ENCODE measurements at regions not wholly inside any gene's neighbourhood (a gene's known extent, or its start where the extent isn't known, plus 50 kb on each side); places are given as distances from the start of the nearest gene placed in this dataset.

DNA sequence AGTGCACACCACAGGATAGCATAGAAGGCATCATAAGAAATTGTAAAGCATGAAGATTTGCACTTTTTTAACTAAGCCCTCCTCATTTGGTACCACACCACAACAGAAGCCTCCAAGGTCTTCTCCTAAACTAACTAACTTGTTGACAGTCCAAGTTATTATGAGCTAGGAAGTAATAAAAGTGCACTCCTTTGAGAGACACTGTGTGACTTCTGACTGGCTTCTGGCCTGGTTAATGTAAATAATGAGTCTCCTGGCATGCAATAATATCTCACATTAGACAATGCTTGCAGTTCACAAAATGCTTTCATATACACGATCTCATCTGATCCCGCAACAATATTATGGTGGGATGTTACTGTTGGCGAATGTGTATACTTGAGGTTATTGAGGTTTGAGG lies 103.9 kb upstream of the SLC24A5 start:
- peaks cover 2 to 15% (median 3%) of the 10 kb centered on the region in 3 donors for H3K27me3 Mint-ChIP-seq (ENCODE audit: low read depth in 3 of 3)
- no peaks in the 10 kb centered on the region for H3K4me1 Mint-ChIP-seq
- TF ChIP-seq, protein P1, sequence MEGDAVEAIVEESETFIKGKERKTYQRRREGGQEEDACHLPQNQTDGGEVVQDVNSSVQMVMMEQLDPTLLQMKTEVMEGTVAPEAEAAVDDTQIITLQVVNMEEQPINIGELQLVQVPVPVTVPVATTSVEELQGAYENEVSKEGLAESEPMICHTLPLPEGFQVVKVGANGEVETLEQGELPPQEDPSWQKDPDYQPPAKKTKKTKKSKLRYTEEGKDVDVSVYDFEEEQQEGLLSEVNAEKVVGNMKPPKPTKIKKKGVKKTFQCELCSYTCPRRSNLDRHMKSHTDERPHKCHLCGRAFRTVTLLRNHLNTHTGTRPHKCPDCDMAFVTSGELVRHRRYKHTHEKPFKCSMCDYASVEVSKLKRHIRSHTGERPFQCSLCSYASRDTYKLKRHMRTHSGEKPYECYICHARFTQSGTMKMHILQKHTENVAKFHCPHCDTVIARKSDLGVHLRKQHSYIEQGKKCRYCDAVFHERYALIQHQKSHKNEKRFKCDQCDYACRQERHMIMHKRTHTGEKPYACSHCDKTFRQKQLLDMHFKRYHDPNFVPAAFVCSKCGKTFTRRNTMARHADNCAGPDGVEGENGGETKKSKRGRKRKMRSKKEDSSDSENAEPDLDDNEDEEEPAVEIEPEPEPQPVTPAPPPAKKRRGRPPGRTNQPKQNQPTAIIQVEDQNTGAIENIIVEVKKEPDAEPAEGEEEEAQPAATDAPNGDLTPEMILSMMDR (IDR thresholded peaks at IDR 0.05) = no peak
- Histone ChIP-seq H3K4me3 (replicated peaks in 1 of 3; ENCODE audit: low read depth in 2 of 3, low read length in 3 of 3) (no peak overlapping the region), H2AFZ (ENCODE audit: insufficient read depth, low read depth, low read length, poor library complexity, severe bottlenecking) (no peak overlapping the region), H3K9me3 (replicated peaks in 1 of 2; ENCODE audit: control insufficient read depth in 1 of 2, insufficient read depth in 1 of 2, low read length in 2 of 2) (no peaks in the 10 kb centered on the region), H3K9ac (ENCODE audit: insufficient read depth, low read length, poor library complexity, severe bottlenecking) (no peak overlapping the region), H3K4me1 (ENCODE audit: control insufficient read depth in 1 of 2, insufficient read depth in 2 of 2, low read length in 2 of 2) (no peaks in the 10 kb centered on the region), H3K36me3 (replicated peaks in 1 of 2; ENCODE audit: control insufficient read depth in 1 of 2, insufficient read depth in 2 of 2, low read length in 2 of 2) (no peaks in the 10 kb centered on the region), H3K27ac (ENCODE audit: low read depth in 1 of 2, low read length in 2 of 2) (no peak overlapping the region), H4K20me1 (ENCODE audit: insufficient read depth, low read length) (no peaks in the 10 kb centered on the region), H3K79me2 (ENCODE audit: insufficient read depth, low read length) (no peaks in the 10 kb centered on the region), H3K27me3 (ENCODE audit: control insufficient read depth in 2 of 2, insufficient read depth in 2 of 2, low read length in 2 of 2) (peaks cover 0 to 5% of the 10 kb centered on the region in 2 donors), H3K4me2 (replicated peaks; ENCODE audit: extremely low read depth, low read length, poor library complexity, severe bottlenecking) (no peak overlapping the region)
- intact Hi-C loops (cut with micrococcal nuclease) = no loop called here
- H3K36me3 Mint-ChIP-seq = no peaks in the 10 kb centered on the region
- no CpG with 5 or more reads among the region's 3 CpGs for WGBS (ENCODE audit: insufficient coverage)
- no peak for DNase-seq
- no peak overlapping the region for H3K4me3 Mint-ChIP-seq
- H3K27ac Mint-ChIP-seq = no peak overlapping the region
- peaks cover 0 to 3% (median 0%) of the 10 kb centered on the region in 7 donors for H3K9me3 Mint-ChIP-seq

GRCh38 chr15:48017747-48018146 lies 103.0 kb upstream of the SLC24A5 start:
- no peak for DNase-seq
- no peaks in the 10 kb centered on the region for H3K4me1 Mint-ChIP-seq
- no peaks in the 10 kb centered on the region for H3K36me3 ChIP-seq (replicated peaks in 1 of 2; ENCODE audit: control insufficient read depth in 1 of 2, insufficient read depth in 2 of 2, low read length in 2 of 2)
- no peaks in the 10 kb centered on the region for H4K20me1 ChIP-seq (ENCODE audit: insufficient read depth, low read length)
- H3K27me3 ChIP-seq (ENCODE audit: control insufficient read depth in 2 of 2, insufficient read depth in 2 of 2, low read length in 2 of 2) = peaks cover 0 to 5% of the 10 kb centered on the region in 2 donors
- no peak overlapping the region for H2AFZ ChIP-seq (ENCODE audit: insufficient read depth, low read depth, low read length, poor library complexity, severe bottlenecking)
- H3K9ac ChIP-seq (ENCODE audit: insufficient read depth, low read length, poor library complexity, severe bottlenecking) = no peak overlapping the region
- no peak overlapping the region for H3K27ac Mint-ChIP-seq
- no peak overlapping the region for H3K27ac ChIP-seq (ENCODE audit: low read depth in 1 of 2, low read length in 2 of 2)
- no peaks in the 10 kb centered on the region for H3K9me3 ChIP-seq (replicated peaks in 1 of 2; ENCODE audit: control insufficient read depth in 1 of 2, insufficient read depth in 1 of 2, low read length in 2 of 2)
- H3K27me3 Mint-ChIP-seq (ENCODE audit: low read depth in 3 of 3) = peaks cover 0 to 13% (median 2%) of the 10 kb centered on the region in 3 donors
- H3K4me3 ChIP-seq (replicated peaks in 1 of 3; ENCODE audit: low read depth in 2 of 3, low read length in 3 of 3) = no peak overlapping the region
- intact Hi-C loops (cut with micrococcal nuclease) = no loop called here
- H3K79me2 ChIP-seq (ENCODE audit: insufficient read depth, low read length) = no peaks in the 10 kb centered on the region
- no peak overlapping the region for H3K4me2 ChIP-seq (replicated peaks; ENCODE audit: extremely low read depth, low read length, poor library complexity, severe bottlenecking)
- H3K36me3 Mint-ChIP-seq = no peaks in the 10 kb centered on the region
- peaks cover 0 to 3% (median 0%) of the 10 kb centered on the region in 7 donors for H3K9me3 Mint-ChIP-seq
- H3K4me1 ChIP-seq (ENCODE audit: control insufficient read depth in 1 of 2, insufficient read depth in 2 of 2, low read length in 2 of 2) = no peaks in the 10 kb centered on the region
- 100% methylated on average over 1 of the region's 3 CpGs for WGBS (ENCODE audit: insufficient coverage)
- H3K4me3 Mint-ChIP-seq = no peak overlapping the region
- TF ChIP-seq, protein P1 (IDR thresholded peaks at IDR 0.05) = no peak

Data from CD14-positive monocyte (primary cell).